ENCODE measurements at regions not wholly inside any gene's neighbourhood (a gene's known extent, or its start where the extent isn't known, plus 50 kb on each side); places are given as distances from the start of the nearest gene placed in this dataset.

DNA sequence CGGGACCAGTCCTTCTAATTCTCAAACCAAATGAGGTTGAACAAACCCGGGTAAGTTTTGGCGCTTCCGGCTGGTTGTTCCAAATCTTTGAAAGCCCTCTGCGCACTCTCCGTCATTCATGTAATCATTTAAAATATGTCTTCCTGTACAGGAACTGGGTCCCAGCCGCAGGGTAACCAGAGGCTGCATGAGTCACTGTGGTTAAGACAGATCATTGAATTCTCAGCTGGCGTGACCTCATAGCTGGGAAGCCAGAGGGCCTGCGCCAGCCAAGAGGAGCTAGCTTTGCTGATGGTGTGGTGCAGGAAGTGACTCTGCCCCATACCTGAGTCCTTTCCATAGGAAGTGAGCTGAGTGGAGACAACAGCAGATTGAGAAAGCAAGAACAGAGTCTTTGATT is 135.2 kb downstream of the TSHZ3 start:
- H3K4me3 Mint-ChIP-seq, result no peak overlapping the region

DNA sequence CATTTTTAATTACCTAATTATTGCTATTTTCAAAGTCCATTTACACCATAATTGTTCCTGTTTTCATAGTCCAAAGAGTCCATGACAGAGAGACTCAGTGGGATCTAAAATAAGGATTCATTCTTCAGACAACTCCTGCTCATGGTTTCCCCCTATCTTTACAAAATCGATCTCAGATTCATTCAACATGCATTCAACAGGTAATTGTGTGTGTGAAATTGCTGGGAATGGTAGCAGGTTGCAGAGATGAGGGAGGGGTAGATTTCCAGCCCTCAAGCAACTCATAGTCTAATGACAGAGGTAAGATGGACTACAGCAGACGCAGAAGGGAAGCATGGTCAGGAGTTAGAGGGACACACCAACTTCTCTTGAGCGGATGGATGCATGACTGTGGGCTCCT is 138.1 kb downstream of the TSHZ3 start:
- POLR2A ChIA-PET, result no interaction called here
- Mint-ChIP-seq H3K36me3 (no peaks in the 10 kb centered on the region), H3K9me3 (peaks cover 2% of the 10 kb centered on the region; the same call in 1 of the 2 replicates)

More for the DNA sequence above, 135.2 kb downstream of the TSHZ3 start:
- ATAC-seq (no peak), DNase-seq (ENCODE audit: low spot score) (no peak)
- no peaks in the 10 kb centered on the region for H3K4me1 Mint-ChIP-seq
- H3K36me3 Mint-ChIP-seq, result no peaks in the 10 kb centered on the region
- H3K9me3 Mint-ChIP-seq, result no peaks in the 10 kb centered on the region
- H3K27ac Mint-ChIP-seq, result no peak overlapping the region
- TF ChIP-seq, protein P1, sequence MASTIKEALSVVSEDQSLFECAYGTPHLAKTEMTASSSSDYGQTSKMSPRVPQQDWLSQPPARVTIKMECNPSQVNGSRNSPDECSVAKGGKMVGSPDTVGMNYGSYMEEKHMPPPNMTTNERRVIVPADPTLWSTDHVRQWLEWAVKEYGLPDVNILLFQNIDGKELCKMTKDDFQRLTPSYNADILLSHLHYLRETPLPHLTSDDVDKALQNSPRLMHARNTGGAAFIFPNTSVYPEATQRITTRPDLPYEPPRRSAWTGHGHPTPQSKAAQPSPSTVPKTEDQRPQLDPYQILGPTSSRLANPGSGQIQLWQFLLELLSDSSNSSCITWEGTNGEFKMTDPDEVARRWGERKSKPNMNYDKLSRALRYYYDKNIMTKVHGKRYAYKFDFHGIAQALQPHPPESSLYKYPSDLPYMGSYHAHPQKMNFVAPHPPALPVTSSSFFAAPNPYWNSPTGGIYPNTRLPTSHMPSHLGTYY (CRISPR knock-in tag; IDR thresholded peaks at IDR 0.05), result no peak
- no peak for TF ChIP-seq FOXK1 (CRISPR knock-in tag; IDR thresholded peaks at IDR 0.05)
- TF ChIP-seq, protein P2, sequence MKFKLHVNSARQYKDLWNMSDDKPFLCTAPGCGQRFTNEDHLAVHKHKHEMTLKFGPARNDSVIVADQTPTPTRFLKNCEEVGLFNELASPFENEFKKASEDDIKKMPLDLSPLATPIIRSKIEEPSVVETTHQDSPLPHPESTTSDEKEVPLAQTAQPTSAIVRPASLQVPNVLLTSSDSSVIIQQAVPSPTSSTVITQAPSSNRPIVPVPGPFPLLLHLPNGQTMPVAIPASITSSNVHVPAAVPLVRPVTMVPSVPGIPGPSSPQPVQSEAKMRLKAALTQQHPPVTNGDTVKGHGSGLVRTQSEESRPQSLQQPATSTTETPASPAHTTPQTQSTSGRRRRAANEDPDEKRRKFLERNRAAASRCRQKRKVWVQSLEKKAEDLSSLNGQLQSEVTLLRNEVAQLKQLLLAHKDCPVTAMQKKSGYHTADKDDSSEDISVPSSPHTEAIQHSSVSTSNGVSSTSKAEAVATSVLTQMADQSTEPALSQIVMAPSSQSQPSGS (CRISPR knock-in tag; IDR thresholded peaks at IDR 0.05; ENCODE audit: borderline replicate concordance, low read depth), result no peak
- ChIA-PET POLR2A (no interaction called here), CTCF (no interaction called here)
- H3K27me3 Mint-ChIP-seq (ENCODE audit: low read depth), result peaks cover under 1% of the 10 kb centered on the region; the same call in 1 of the 2 replicates

More for the DNA sequence above, 138.1 kb downstream of the TSHZ3 start:
- Mint-ChIP-seq H3K4me1 (no peaks in the 10 kb centered on the region), H3K27ac (no peak overlapping the region), H3K27me3 (ENCODE audit: low read depth) (peaks cover 4% of the 10 kb centered on the region), H3K4me3 (no peak overlapping the region)
- CTCF ChIA-PET, result no interaction called here
- no peak for DNase-seq (ENCODE audit: low spot score)
- TF ChIP-seq TCF7 (CRISPR knock-in tag; IDR thresholded peaks at IDR 0.05; ENCODE audit: low read depth) (no peak), OVOL2 (CRISPR knock-in tag; IDR thresholded peaks at IDR 0.05; ENCODE audit: borderline replicate concordance) (no peak), RELA (CRISPR knock-in tag; IDR thresholded peaks at IDR 0.05; ENCODE audit: borderline replicate concordance) (no peak), RORB (CRISPR knock-in tag; IDR thresholded peaks at IDR 0.05) (no peak), CBFB (CRISPR knock-in tag; IDR thresholded peaks at IDR 0.05; ENCODE audit: low read depth) (no peak), ESRRA (CRISPR knock-in tag; IDR thresholded peaks at IDR 0.05; ENCODE audit: borderline replicate concordance) (no peak), NFE2L1 (CRISPR knock-in tag; IDR thresholded peaks at IDR 0.05) (no peak), MYBL2 (CRISPR knock-in tag; IDR thresholded peaks at IDR 0.05) (no peak), NFATC4 (CRISPR knock-in tag; IDR thresholded peaks at IDR 0.05) (no peak), JAZF1 (CRISPR knock-in tag; IDR thresholded peaks at IDR 0.05) (no peak), NR2C2 (CRISPR knock-in tag; IDR thresholded peaks at IDR 0.05) (no peak)
- TF ChIP-seq, protein P3, sequence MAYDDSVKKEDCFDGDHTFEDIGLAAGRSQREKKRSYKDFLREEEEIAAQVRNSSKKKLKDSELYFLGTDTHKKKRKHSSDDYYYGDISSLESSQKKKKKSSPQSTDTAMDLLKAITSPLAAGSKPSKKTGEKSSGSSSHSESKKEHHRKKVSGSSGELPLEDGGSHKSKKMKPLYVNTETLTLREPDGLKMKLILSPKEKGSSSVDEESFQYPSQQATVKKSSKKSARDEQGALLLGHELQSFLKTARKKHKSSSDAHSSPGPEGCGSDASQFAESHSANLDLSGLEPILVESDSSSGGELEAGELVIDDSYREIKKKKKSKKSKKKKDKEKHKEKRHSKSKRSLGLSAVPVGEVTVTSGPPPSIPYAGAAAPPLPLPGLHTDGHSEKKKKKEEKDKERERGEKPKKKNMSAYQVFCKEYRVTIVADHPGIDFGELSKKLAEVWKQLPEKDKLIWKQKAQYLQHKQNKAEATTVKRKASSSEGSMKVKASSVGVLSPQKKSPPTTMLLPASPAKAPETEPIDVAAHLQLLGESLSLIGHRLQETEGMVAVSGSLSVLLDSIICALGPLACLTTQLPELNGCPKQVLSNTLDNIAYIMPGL (CRISPR knock-in tag; IDR thresholded peaks at IDR 0.05), result no peak
- TF ChIP-seq, protein P4, sequence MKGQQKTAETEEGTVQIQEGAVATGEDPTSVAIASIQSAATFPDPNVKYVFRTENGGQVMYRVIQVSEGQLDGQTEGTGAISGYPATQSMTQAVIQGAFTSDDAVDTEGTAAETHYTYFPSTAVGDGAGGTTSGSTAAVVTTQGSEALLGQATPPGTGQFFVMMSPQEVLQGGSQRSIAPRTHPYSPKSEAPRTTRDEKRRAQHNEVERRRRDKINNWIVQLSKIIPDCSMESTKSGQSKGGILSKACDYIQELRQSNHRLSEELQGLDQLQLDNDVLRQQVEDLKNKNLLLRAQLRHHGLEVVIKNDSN (CRISPR knock-in tag; IDR thresholded peaks at IDR 0.05), result no peak
- TF ChIP-seq, protein P5, sequence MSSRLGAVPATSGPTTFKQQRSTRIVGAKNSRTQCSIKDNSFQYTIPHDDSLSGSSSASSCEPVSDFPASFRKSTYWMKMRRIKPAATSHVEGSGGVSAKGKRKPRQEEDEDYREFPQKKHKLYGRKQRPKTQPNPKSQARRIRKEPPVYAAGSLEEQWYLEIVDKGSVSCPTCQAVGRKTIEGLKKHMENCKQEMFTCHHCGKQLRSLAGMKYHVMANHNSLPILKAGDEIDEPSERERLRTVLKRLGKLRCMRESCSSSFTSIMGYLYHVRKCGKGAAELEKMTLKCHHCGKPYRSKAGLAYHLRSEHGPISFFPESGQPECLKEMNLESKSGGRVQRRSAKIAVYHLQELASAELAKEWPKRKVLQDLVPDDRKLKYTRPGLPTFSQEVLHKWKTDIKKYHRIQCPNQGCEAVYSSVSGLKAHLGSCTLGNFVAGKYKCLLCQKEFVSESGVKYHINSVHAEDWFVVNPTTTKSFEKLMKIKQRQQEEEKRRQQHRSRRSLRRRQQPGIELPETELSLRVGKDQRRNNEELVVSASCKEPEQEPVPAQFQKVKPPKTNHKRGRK (CRISPR knock-in tag; IDR thresholded peaks at IDR 0.05; ENCODE audit: borderline replicate concordance), result no peak
- TF ChIP-seq, protein P6, sequence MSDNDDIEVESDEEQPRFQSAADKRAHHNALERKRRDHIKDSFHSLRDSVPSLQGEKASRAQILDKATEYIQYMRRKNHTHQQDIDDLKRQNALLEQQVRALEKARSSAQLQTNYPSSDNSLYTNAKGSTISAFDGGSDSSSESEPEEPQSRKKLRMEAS (CRISPR knock-in tag; IDR thresholded peaks at IDR 0.05), result no peak
- TF ChIP-seq, protein P7, sequence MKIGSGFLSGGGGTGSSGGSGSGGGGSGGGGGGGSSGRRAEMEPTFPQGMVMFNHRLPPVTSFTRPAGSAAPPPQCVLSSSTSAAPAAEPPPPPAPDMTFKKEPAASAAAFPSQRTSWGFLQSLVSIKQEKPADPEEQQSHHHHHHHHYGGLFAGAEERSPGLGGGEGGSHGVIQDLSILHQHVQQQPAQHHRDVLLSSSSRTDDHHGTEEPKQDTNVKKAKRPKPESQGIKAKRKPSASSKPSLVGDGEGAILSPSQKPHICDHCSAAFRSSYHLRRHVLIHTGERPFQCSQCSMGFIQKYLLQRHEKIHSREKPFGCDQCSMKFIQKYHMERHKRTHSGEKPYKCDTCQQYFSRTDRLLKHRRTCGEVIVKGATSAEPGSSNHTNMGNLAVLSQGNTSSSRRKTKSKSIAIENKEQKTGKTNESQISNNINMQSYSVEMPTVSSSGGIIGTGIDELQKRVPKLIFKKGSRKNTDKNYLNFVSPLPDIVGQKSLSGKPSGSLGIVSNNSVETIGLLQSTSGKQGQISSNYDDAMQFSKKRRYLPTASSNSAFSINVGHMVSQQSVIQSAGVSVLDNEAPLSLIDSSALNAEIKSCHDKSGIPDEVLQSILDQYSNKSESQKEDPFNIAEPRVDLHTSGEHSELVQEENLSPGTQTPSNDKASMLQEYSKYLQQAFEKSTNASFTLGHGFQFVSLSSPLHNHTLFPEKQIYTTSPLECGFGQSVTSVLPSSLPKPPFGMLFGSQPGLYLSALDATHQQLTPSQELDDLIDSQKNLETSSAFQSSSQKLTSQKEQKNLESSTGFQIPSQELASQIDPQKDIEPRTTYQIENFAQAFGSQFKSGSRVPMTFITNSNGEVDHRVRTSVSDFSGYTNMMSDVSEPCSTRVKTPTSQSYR (CRISPR knock-in tag; IDR thresholded peaks at IDR 0.05), result no peak
- TF ChIP-seq, protein P8, sequence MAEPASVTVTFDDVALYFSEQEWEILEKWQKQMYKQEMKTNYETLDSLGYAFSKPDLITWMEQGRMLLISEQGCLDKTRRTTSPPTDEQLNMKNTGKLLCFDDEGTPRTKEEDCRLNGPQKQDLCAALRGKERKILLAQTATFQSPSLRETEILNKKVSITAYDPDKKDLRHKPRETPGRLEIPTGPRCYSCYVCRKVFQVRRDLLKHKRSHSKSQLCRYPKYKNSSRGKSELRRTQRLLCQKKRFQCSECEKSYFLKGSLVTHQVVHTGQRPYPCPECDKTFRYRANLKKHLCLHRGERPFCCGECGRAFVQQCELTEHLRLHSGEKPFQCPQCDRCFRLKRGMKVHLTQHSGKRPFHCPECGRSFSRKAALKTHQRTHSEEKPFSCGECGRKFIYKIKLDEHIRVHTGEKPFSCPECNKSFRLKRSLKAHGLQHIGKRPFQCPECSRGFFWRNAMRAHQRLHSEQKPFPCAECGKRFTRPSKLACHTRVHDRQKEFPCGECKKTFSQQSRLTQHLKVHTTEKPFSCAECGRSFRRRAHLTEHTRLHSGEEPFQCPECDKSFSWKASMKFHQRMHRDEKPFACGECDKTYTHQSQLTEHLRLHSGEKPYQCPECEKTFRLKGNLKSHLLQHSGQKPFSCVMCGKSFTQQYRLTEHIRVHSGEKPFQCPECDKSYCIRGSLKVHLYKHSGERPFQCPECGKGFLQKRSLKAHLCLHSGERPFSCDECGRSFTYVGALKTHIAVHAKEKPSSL (CRISPR knock-in tag; conservative IDR thresholded peaks at IDR 0.05), result no peak
- no peak for ATAC-seq
